DND-41 (cell line): ENCODE measurements at regions not wholly inside any gene's neighbourhood (a gene's known extent, or its start where the extent isn't known, plus 50 kb on each side); places are given as distances from the start of the nearest gene placed in this dataset.
"Not testable (repeated sequence)": the region's sequence is repeated elsewhere in the genome, so short reads cannot be mapped to it uniquely, and the experiment has no call there.

ENCODE experiments used
- ATAC-seq: fragments of 200-7000 bp; cut with Tn5 transposase; 3 replicates; pipeline ENCODE4 v1.9.1; 2021; ENCODE audit warnings: low read depth; ENCODE audit not compliant: insufficient read depth
- DNase-seq: peaks from one replicate; pipeline ENCODE4 v3.0.0-alpha.2; 2020
- H2AFZ ChIP-seq: 2 replicates; pipeline ENCODE4 v1.6.0; 2012; ENCODE audit warnings: low read depth, low read length
- H3K27ac ChIP-seq: 2 replicates; pipeline ENCODE4 v1.5.1; 2012; ENCODE audit warnings: low read length, inconsistent platforms
- H3K27me3 ChIP-seq: fragments of 200-600 bp; sonication (generic); 2 replicates; pipeline ENCODE4 v1.6.0; 2012; ENCODE audit warnings: low read length, mild to moderate bottlenecking, inconsistent platforms; ENCODE audit not compliant: insufficient read depth, poor library complexity
- H3K36me3 ChIP-seq: 2 replicates; pipeline ENCODE4 v1.5.1; 2012; ENCODE audit warnings: low read length, inconsistent platforms; ENCODE audit not compliant: insufficient read depth
- H3K4me1 ChIP-seq: 2 replicates; pipeline ENCODE4 v1.5.1; 2012; ENCODE audit warnings: mild to moderate bottlenecking, low read length; ENCODE audit not compliant: insufficient read depth
- H3K4me2 ChIP-seq: 2 replicates; pipeline ENCODE4 v1.6.0; 2012; ENCODE audit warnings: mild to moderate bottlenecking, moderate library complexity, low read length, inconsistent platforms; ENCODE audit not compliant: insufficient read depth
- H3K4me3 ChIP-seq, 2 experiments: fragments of 200-600 bp in 1 of 2; shearing (Covaris generic) in 1 of 2; 2 replicates each; pipeline ENCODE4 v1.5.1; 2012 to 2016; ENCODE audit warnings: inconsistent platforms in 2 of 2, low read length in 2 of 2, mild to moderate bottlenecking in 2 of 2, low read depth in 1 of 2, moderate library complexity in 1 of 2
- H3K79me2 ChIP-seq: 2 replicates; pipeline ENCODE4 v1.6.0; 2012; ENCODE audit warnings: low read length, inconsistent platforms; ENCODE audit not compliant: insufficient read depth
- H3K9ac ChIP-seq: 2 replicates; pipeline ENCODE4 v1.6.0; 2012; ENCODE audit warnings: low read depth, mild to moderate bottlenecking, inconsistent platforms, low read length, moderate library complexity
- H3K9me3 ChIP-seq: 2 replicates; pipeline ENCODE4 v1.5.1; 2012; ENCODE audit warnings: low read length, moderate library complexity, mild to moderate bottlenecking, inconsistent platforms; ENCODE audit not compliant: insufficient read depth, severe bottlenecking
- H4K20me1 ChIP-seq: 2 replicates; pipeline ENCODE4 v1.6.0; 2012; ENCODE audit warnings: low read length; ENCODE audit not compliant: insufficient read depth
- EZH2 ChIP-seq: IDR thresholded peaks from 3 replicates; pipeline ENCODE4 v1.6.1; 2012; ENCODE audit warnings: borderline replicate concordance, low read depth, mild to moderate bottlenecking, moderate library complexity, low read length, inconsistent platforms; ENCODE audit not compliant: severe bottlenecking
- TF ChIP-seq, protein P1 (sequence below): IDR thresholded peaks from 2 replicates; pipeline ENCODE4 v1.5.1; 2012; ENCODE audit warnings: borderline replicate concordance, low read length, moderate library complexity, mild to moderate bottlenecking; ENCODE audit not compliant: poor library complexity, severe bottlenecking; ENCODE audit errors: extremely low read depth

DNA sequence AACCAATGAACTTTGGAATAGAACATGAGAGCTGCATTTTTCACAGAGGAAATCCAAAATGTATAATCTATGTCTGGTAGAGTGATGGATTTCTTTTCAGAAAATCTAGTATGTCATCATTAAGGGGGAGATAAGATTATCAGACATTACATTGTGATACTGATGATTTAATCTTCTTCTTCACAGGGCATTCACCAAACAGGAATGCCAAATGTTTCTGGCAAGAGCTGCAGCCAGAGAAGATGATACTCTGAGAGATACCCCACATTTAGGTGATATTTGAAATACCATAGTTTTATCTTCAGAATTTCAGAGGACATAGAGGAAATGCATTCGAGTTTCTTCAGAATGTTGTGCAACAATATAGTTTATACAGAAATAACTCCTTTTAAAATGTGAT lies 1523.7 kb upstream of the ADGRL3 start:
- H3K4me3 ChIP-seq, result no peak overlapping the region
- H3K9me3 ChIP-seq, result no peaks in the 10 kb centered on the region
- no peaks in the 10 kb centered on the region for H3K27me3 ChIP-seq
- H3K27ac ChIP-seq, result no peak overlapping the region
- H2AFZ ChIP-seq, result no peak overlapping the region
- no peak overlapping the region for H3K4me2 ChIP-seq
- DNase-seq (no peak), ATAC-seq (no peak)
- H3K79me2 ChIP-seq, result no peaks in the 10 kb centered on the region
- H3K4me1 ChIP-seq, result no peaks in the 10 kb centered on the region
- TF ChIP-seq EZH2, result no peak
- TF ChIP-seq, protein P1, sequence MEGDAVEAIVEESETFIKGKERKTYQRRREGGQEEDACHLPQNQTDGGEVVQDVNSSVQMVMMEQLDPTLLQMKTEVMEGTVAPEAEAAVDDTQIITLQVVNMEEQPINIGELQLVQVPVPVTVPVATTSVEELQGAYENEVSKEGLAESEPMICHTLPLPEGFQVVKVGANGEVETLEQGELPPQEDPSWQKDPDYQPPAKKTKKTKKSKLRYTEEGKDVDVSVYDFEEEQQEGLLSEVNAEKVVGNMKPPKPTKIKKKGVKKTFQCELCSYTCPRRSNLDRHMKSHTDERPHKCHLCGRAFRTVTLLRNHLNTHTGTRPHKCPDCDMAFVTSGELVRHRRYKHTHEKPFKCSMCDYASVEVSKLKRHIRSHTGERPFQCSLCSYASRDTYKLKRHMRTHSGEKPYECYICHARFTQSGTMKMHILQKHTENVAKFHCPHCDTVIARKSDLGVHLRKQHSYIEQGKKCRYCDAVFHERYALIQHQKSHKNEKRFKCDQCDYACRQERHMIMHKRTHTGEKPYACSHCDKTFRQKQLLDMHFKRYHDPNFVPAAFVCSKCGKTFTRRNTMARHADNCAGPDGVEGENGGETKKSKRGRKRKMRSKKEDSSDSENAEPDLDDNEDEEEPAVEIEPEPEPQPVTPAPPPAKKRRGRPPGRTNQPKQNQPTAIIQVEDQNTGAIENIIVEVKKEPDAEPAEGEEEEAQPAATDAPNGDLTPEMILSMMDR, result no peak
- H3K9ac ChIP-seq, result no peak overlapping the region
- H4K20me1 ChIP-seq, result no peaks in the 10 kb centered on the region
- no peaks in the 10 kb centered on the region for H3K36me3 ChIP-seq

DNA sequence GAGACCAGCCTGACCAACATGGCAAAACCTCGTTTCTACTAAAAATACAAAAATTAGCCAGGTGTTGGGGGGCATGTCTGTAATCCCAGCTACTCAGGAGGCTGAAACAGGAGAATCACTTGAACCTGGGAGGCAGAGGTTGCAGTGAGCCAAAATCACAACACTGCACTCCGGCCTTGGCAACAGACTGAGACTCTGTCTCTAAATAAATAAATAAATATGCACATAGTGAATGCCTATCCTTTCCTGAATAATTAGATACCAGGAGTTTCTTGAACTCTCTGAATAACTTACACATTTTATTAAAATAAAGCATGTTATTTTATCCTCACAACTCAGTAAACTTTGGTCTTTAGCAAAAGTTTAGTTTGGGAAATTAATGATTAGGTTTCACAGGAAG lies 1523.1 kb upstream of the ADGRL3 start:
- H3K9me3 ChIP-seq, H3K36me3 ChIP-seq, H3K9ac ChIP-seq, H3K27ac ChIP-seq, H2AFZ ChIP-seq, H3K27me3 ChIP-seq, H3K79me2 ChIP-seq, H3K4me1 ChIP-seq, H4K20me1 ChIP-seq, H3K4me3 ChIP-seq, H3K4me2 ChIP-seq, DNase-seq, ATAC-seq: not testable (repeated sequence)

DNA sequence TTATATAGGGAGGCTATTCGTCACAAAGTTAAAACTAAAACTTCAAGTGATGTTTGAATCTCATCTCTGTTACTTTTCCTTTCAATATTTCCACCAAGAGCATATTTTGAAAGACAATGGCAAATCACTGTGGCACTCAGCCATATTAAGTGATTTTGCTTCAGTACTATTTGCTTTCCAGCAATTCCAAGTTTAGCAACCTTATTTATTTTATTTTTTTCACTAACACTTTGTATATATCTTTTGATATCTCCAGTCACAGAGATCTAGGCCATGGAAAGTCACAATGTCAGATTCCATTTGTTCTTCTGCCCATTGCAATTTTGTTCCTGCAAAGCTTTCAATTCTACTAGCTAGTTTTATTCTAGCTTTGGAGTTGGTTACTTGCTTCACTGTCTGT lies 1514.5 kb upstream of the ADGRL3 start:
- no peaks in the 10 kb centered on the region for H3K27me3 ChIP-seq
- H2AFZ ChIP-seq, result no peak overlapping the region
- no peaks in the 10 kb centered on the region for H3K4me1 ChIP-seq
- no peaks in the 10 kb centered on the region for H3K79me2 ChIP-seq
- H3K36me3 ChIP-seq, result no peaks in the 10 kb centered on the region
- H3K4me2 ChIP-seq, result no peak overlapping the region
- TF ChIP-seq, protein P1, result no peak
- no peak for TF ChIP-seq EZH2
- ATAC-seq (no peak), DNase-seq (no peak)
- H3K9me3 ChIP-seq, result no peaks in the 10 kb centered on the region
- H3K9ac ChIP-seq, result no peak overlapping the region
- no peaks in the 10 kb centered on the region for H4K20me1 ChIP-seq
- no peak overlapping the region for H3K4me3 ChIP-seq
- H3K27ac ChIP-seq, result no peak overlapping the region

DNA sequence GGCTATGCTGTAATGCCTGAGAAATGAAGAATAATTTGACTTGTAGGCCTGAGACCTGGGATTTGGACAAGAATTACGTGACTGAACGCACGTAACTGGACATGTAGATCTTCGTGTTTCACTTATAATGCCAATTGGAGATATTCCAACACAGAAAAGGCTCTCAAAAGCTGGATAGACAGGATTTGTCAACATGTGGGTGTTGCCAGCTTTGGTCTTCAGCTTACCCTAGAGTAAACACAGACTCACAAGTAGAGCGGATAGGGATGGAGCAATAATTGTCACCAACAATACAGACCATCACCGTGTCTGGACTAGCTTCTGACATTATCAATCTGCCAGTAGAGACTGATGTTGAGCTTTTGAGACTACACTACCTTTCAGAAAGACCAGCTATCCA lies 1511.0 kb upstream of the ADGRL3 start:
- no peak overlapping the region for H3K4me3 ChIP-seq
- H3K9ac ChIP-seq, result no peak overlapping the region
- no peaks in the 10 kb centered on the region for H3K27me3 ChIP-seq
- H3K27ac ChIP-seq, result no peak overlapping the region
- H4K20me1 ChIP-seq, result no peaks in the 10 kb centered on the region
- H3K79me2 ChIP-seq, result no peaks in the 10 kb centered on the region
- ATAC-seq (no peak), DNase-seq (no peak)
- no peaks in the 10 kb centered on the region for H3K4me1 ChIP-seq
- no peak for TF ChIP-seq EZH2
- TF ChIP-seq, protein P1, result no peak
- no peaks in the 10 kb centered on the region for H3K36me3 ChIP-seq
- H3K9me3 ChIP-seq, result no peaks in the 10 kb centered on the region
- no peak overlapping the region for H3K4me2 ChIP-seq
- H2AFZ ChIP-seq, result no peak overlapping the region
